ENCODE measurements at regions not wholly inside any gene's neighbourhood (a gene's known extent, or its start where the extent isn't known, plus 50 kb on each side); places are given as distances from the start of the nearest gene placed in this dataset.
"Not testable (repeated sequence)": the region's sequence is repeated elsewhere in the genome, so short reads cannot be mapped to it uniquely, and the experiment has no call there.

- POLR2A ChIA-PET = not testable (repeated sequence)
These were observed 81.5 kb downstream of the TRIM69 start for GRCh38 chr15:44817797-44818196.

DNA sequence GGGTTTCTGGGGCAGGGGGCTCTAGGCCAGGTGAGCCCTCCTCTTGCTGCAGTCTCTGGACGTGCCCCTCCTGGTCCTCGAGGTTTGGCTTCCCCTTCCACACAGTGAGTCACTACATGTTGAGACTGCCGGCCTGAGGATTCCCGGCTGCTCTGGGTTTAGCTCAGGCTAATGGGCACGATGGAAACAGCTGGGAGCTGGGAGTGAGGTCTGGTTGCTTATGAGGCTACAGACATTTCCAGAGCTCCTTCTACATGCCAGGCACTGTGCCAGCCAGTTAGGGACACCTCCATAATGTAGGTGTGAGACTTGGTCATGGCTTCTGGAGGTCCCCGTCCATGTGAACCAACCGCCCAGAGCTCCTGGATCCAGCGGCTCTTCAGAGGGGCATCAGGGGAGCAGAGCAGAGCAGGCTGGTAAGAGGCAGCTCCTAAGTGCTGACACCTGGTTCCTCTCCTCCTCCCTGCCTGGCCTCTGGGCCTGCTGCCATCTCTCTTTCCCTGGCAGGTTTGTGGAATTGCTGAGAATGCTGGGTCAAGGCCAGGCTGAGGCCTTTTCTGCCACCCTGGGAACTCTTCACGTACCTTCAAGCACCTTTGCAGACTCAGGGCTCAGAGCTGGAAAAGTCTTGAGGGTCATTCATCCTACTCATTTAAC lies 83.1 kb downstream of the TRIM69 start:
- H3K27ac Mint-ChIP-seq; CTCF ChIA-PET; H3K36me3 ChIP-seq (ENCODE audit: control insufficient read depth in 2 of 3, insufficient read depth in 3 of 3, low read length in 3 of 3); DNase-seq; H3K27me3 ChIP-seq (ENCODE audit: control insufficient read depth in 2 of 2, insufficient read depth in 2 of 2, low read length in 2 of 2); H3K9me3 ChIP-seq (ENCODE audit: control insufficient read depth in 2 of 3, low read length in 3 of 3); H3K36me3 Mint-ChIP-seq; H3K27me3 Mint-ChIP-seq; H3K4me1 ChIP-seq (ENCODE audit: control insufficient read depth in 2 of 2, insufficient read depth in 2 of 2, low read length in 2 of 2); H3K4me3 ChIP-seq (ENCODE audit: low read length); H3K27ac ChIP-seq (ENCODE audit: low read depth, low read length); ATAC-seq; H3K4me1 Mint-ChIP-seq; H3K9me3 Mint-ChIP-seq; intact Hi-C loops (cut with micrococcal nuclease); H3K4me3 Mint-ChIP-seq; POLR2A ChIA-PET: not testable (repeated sequence)

More at GRCh38 chr15:44817797-44818196, 81.5 kb downstream of the TRIM69 start:
- H3K9me3 Mint-ChIP-seq; H3K27me3 ChIP-seq (ENCODE audit: control insufficient read depth in 2 of 2, insufficient read depth in 2 of 2, low read length in 2 of 2); H3K9me3 ChIP-seq (ENCODE audit: control insufficient read depth in 2 of 3, low read length in 3 of 3); CTCF ChIA-PET; H3K4me3 ChIP-seq (ENCODE audit: low read length); H3K36me3 Mint-ChIP-seq; H3K27ac ChIP-seq (ENCODE audit: low read depth, low read length); H3K36me3 ChIP-seq (ENCODE audit: control insufficient read depth in 2 of 3, insufficient read depth in 3 of 3, low read length in 3 of 3); H3K4me1 ChIP-seq (ENCODE audit: control insufficient read depth in 2 of 2, insufficient read depth in 2 of 2, low read length in 2 of 2); ATAC-seq; H3K4me1 Mint-ChIP-seq; intact Hi-C loops (cut with micrococcal nuclease); H3K4me3 Mint-ChIP-seq; H3K27ac Mint-ChIP-seq; DNase-seq: not testable (repeated sequence)
- peaks cover 0 to 11% (median 0%) of the 10 kb centered on the region in 5 donors for H3K27me3 Mint-ChIP-seq

DNA sequence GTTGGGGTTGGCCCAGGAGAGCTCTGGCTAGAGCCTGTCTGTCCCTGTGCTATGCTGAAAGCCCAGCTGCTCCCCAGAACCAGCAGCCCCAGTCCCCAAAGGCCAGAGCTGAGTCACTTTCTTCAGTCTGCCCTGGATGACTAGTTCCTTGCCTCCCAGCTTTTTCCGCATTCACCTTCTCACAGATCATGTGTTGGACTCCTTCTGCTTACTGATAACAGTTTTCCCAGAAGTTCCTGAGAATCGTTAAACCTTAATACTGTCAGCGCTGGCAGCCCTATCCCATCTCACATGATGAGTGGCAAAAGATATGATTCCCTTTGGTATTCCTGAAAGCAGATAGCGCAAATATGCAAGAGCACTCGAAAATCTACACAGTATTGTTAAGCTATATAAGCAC lies 84.2 kb downstream of the TRIM69 start:
- H3K9me3 ChIP-seq (ENCODE audit: control insufficient read depth in 2 of 3, low read length in 3 of 3); CTCF ChIA-PET; H3K4me3 Mint-ChIP-seq; H3K27me3 ChIP-seq (ENCODE audit: control insufficient read depth in 2 of 2, insufficient read depth in 2 of 2, low read length in 2 of 2); H3K4me3 ChIP-seq (ENCODE audit: low read length); POLR2A ChIA-PET; H3K36me3 ChIP-seq (ENCODE audit: control insufficient read depth in 2 of 3, insufficient read depth in 3 of 3, low read length in 3 of 3); H3K36me3 Mint-ChIP-seq; intact Hi-C loops (cut with micrococcal nuclease); H3K27ac ChIP-seq (ENCODE audit: low read depth, low read length); ATAC-seq; H3K4me1 ChIP-seq (ENCODE audit: control insufficient read depth in 2 of 2, insufficient read depth in 2 of 2, low read length in 2 of 2); H3K9me3 Mint-ChIP-seq; DNase-seq; H3K27me3 Mint-ChIP-seq; H3K27ac Mint-ChIP-seq; H3K4me1 Mint-ChIP-seq: not testable (repeated sequence)

DNA sequence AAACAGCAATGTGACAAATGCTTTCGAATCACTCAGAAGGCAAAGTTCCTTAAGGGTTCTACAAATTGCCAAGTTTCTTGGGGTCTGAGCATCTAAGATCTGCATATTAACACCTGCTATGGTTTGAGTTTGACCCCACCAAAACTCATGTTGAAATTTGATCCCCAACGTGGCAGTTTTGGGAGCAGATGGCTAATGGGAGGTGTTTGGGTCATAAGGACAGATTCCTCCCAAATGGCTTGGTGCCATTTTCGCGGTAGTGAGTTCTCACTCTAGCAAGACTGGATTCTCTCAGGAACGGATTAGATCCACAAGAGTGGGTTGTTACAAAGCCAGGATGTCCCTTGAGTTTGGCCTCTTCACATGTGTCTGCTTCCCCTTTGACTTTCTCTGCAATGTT lies 84.6 kb downstream of the TRIM69 start:
- H3K27me3 Mint-ChIP-seq; H3K9me3 ChIP-seq (ENCODE audit: control insufficient read depth in 2 of 3, low read length in 3 of 3); H3K4me3 Mint-ChIP-seq; H3K27me3 ChIP-seq (ENCODE audit: control insufficient read depth in 2 of 2, insufficient read depth in 2 of 2, low read length in 2 of 2); H3K4me1 ChIP-seq (ENCODE audit: control insufficient read depth in 2 of 2, insufficient read depth in 2 of 2, low read length in 2 of 2); H3K9me3 Mint-ChIP-seq; DNase-seq; H3K36me3 ChIP-seq (ENCODE audit: control insufficient read depth in 2 of 3, insufficient read depth in 3 of 3, low read length in 3 of 3); CTCF ChIA-PET; H3K27ac ChIP-seq (ENCODE audit: low read depth, low read length); H3K4me1 Mint-ChIP-seq; H3K36me3 Mint-ChIP-seq; POLR2A ChIA-PET; intact Hi-C loops (cut with micrococcal nuclease); ATAC-seq; H3K4me3 ChIP-seq (ENCODE audit: low read length); H3K27ac Mint-ChIP-seq: not testable (repeated sequence)

DNA sequence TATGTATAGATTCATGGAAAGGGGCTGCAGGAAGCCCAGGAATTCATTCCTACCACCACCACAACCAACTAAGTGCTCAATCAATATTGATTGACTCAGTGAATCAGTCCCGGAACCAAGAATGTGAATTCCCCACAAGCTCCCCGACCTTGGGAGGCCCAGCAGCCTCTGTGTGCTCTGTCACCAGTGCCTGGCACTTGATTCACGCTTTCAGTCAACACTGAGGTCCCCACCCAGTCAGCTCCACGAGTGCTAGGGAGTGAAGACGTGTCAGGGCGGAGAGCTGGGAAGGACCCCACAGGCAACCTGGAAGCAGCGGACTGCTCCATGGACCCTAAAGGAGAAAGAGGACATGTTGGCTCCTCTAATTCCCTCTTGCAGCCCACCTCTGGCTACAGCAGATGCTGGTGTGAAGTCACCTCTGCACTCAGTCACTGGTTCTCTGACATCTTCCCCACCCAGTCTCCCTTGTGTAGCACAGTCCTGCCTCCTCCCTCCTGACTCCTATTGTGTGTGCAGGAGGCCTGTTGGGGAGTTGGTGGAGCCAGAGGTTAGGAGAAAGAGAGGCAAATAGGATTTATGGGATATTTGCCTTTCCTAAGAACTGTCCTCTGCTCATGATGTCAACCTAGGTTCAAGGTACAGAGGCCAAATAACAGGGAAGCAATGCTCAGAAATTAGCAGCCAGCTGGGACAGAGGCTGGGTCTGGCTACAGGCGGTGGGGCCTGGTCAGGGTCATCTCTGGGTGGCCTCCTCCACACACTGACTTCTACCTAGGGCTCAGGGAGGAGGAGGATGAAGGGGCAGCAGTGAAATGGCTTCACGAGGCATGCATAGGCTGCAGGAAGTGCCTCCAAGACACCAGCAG lies 88.2 kb downstream of the TRIM69 start:
- ATAC-seq; CTCF ChIA-PET; H3K36me3 ChIP-seq (ENCODE audit: control insufficient read depth in 2 of 3, insufficient read depth in 3 of 3, low read length in 3 of 3); H3K27ac Mint-ChIP-seq; H3K27me3 Mint-ChIP-seq; H3K9me3 ChIP-seq (ENCODE audit: control insufficient read depth in 2 of 3, low read length in 3 of 3); H3K9me3 Mint-ChIP-seq; intact Hi-C loops (cut with micrococcal nuclease); H3K36me3 Mint-ChIP-seq; H3K27me3 ChIP-seq (ENCODE audit: control insufficient read depth in 2 of 2, insufficient read depth in 2 of 2, low read length in 2 of 2); DNase-seq; POLR2A ChIA-PET; H3K4me3 Mint-ChIP-seq; H3K4me1 Mint-ChIP-seq; H3K4me1 ChIP-seq (ENCODE audit: control insufficient read depth in 2 of 2, insufficient read depth in 2 of 2, low read length in 2 of 2); H3K4me3 ChIP-seq (ENCODE audit: low read length); H3K27ac ChIP-seq (ENCODE audit: low read depth, low read length): not testable (repeated sequence)

DNA sequence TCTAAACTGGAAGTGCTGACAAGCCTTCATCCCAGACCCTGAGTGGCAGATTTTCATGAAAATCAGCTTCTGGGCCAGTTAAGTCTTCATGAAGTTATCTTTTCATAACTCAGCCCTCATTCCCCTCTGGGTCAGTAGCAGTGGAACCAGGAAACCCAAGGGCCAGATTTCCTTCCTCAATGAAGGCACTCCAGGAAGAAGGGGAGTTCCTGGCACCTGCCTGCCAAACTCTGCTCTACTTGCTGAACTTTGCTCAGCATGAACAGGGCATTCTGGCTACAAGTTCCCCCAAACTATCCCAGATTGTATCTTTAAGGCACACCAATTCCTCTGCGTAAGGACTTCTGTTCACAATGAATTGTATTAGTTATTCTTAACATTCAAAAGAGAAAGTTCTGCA lies 90.3 kb downstream of the TRIM69 start:
- H3K4me3 ChIP-seq (ENCODE audit: low read length); H3K36me3 ChIP-seq (ENCODE audit: control insufficient read depth in 2 of 3, insufficient read depth in 3 of 3, low read length in 3 of 3); ATAC-seq; H3K4me3 Mint-ChIP-seq; CTCF ChIA-PET; H3K27ac Mint-ChIP-seq; DNase-seq; H3K9me3 ChIP-seq (ENCODE audit: control insufficient read depth in 2 of 3, low read length in 3 of 3); H3K9me3 Mint-ChIP-seq; H3K27ac ChIP-seq (ENCODE audit: low read depth, low read length); H3K36me3 Mint-ChIP-seq; POLR2A ChIA-PET; H3K4me1 ChIP-seq (ENCODE audit: control insufficient read depth in 2 of 2, insufficient read depth in 2 of 2, low read length in 2 of 2); H3K27me3 Mint-ChIP-seq; intact Hi-C loops (cut with micrococcal nuclease); H3K27me3 ChIP-seq (ENCODE audit: control insufficient read depth in 2 of 2, insufficient read depth in 2 of 2, low read length in 2 of 2): not testable (repeated sequence)
- peaks cover 4 to 15% (median 10%) of the 10 kb centered on the region in 7 donors for H3K4me1 Mint-ChIP-seq
